NCI-H128 (cell line): ENCODE measurements at regions not wholly inside any gene's neighbourhood (a gene's known extent, or its start where the extent isn't known, plus 50 kb on each side); places are given as distances from the start of the nearest gene placed in this dataset.

Experiments used
- DNase-seq: peaks from one replicate; lab custom pipeline; 2025; ENCODE audit not compliant: unreplicated experiment; lab: John Stamatoyannopoulos, UW

DNA sequence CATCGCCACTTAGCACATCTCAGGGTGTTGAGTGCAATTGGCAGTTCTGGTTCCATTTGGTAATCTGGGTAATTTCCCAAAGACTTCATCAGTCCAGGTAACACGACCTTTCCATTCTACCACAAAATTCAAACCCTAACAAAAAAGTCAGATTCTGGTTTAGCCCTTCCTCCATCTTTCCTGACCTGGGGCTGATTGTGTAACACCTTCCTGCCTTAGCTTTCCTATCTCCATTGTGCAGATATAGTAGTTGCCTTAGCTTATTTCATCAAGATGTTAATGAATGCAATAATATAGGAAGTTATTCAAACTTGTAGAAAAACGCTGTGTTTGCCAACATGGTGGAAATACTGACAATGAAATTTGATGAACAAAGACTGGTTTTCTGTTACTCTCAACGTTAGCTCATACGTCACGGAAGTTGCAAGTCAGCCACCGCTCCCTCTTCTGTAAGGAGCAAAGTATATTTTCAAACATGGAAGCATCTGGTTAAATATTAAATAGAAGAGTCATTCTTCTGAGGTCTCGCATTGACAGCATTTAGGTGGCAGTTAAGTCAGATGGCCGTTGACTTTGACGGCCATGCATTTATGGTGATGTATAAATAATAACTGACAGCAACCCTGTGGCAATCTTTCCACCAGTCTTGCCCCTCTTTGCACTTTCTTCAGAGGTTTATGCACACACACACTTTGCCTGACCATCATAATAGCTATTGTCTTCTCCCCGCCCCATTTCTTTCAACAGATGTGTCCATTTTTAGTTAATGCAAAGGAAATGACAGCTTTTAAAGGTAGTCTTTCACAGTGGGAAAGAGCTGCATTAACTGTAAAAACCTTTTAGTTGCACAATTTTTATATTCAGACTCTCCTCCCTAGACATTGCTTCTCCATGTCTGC, 205.1 kb upstream of the BMPER start:
- DNase-seq, result no peak

- no peak for DNase-seq
Observed at GRCh38 chr7:33701189-33701740, 204.1 kb upstream of the BMPER start.

GRCh38 chr7:33701927-33702326, 203.4 kb upstream of the BMPER start:
- no peak for DNase-seq

DNA sequence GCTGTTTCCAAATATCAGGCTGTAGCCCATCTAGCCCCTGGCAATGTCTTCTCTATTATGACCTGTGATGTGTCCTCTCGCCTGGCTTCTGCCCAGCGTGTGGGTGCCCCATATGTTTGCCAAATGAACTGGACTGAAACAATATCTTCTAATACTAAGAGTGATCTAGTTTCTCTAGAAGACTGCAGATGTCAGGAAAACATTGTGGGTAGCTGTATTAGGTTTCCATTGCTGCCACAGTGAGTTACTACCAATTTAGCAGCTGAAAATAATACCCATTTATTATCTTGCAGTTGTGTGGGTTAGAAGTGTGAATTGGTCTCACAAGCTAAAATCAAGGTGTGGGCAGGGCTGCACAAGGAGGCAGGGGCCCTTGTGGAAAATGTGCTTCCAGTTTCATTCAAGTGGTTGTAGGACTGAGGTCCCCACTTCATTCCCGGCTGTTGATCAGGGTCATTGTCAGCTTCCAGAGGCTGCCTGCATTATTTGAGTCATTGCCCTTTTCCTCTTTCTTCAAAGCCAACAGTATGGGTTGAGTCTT, 202.8 kb upstream of the BMPER start:
- no peak for DNase-seq

- no peak for DNase-seq
Observed at GRCh38 chr7:33705333-33705833, 200.0 kb upstream of the BMPER start.

DNA sequence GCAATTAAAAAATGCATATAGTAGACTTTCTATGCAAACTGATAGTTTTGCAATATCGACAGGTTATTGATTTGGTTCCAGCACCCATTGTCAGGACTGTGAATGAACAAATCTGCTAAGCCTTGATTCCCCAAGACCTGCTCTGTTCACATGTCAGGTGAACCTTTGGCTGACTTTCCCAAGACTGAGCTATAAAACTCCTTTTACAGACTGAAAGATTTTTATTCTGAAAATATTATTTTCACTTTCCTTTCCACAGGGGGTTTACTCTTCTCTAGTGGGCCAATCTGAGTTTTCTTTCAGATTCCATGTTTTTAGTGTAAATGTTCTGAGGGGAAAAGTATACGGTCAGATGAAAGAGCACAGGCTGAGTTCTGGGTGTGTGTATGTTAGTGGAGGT, 199.2 kb upstream of the BMPER start:
- DNase-seq, result no peak

DNA sequence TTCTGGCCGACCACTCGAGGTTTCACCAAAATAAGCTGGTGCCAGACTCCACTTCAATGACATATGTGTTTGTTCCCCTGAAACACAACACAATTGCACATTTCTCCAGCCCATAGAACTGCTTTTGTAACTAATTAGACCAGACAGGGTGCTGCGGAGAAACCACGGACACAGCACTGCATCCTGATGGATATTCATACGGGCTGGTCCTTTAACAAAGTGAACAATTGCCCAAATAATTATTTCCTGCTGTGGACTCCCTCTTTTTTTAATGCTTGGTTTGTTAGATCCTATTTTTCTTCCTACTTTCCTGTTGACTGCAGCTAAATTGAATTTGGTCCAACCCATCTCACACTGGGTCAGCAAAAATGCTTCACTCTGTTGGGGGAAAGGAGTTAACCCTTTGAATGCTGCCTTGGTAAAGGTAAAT, 198.6 kb upstream of the BMPER start:
- no peak for DNase-seq

DNA sequence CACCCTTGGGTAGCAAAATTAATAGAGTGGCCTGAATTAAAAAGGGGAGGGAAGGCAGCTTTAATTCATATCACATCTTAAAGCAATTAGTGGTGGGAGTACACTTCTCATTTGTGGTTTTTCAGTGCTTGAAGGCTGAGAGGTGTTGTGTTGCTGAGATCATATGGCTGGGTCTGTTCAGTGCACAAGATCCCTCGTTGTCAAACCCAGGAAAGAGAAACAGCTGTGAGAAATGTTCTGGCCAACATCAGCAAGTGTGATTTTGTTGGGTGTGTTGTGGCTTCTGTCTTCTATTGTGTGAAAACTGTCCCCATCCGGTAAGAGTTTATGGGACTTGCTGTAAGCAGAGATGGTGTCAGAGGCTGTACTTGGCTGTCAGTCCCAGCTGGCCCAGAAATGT, 197.9 kb upstream of the BMPER start:
- DNase-seq, result no peak

GRCh38 chr7:33710608-33711007, 194.7 kb upstream of the BMPER start:
- DNase-seq, result no peak

DNA sequence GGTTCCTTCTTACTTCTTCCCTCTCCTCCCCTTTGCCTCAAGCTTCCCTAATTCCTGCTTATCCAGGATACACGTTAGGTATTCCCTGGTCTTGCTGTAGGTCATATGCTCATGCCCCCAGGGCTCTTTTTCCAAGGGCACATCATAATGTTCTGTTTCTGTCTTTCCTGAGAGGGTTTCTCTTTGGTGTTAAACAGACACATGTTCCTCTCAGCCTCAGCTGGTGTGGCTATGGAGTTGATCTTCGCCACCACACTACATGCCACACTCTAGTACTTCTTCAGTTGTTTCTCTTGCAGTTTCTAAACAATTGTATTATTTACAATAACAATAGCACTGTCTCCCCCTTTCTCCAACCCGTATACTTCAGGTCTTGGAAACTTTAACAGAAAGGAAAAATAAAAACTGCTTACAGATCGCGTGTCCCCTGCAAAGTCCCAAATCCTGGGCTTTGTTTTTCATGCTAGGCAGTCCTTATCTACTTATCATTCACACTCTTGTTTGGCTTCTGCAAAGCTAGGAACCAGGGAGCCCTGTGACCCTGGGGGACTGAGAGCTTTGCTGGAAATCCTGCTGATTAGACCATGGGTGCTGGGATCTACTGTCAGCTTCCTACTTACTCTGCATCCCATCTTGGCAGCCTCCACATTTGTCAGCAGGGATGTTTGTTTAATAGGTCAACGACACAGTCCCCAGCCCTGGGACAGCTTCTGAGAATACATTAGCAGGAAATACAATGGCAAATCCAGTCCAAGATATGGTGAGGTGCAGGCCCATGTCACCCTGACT, 193.9 kb upstream of the BMPER start:
- DNase-seq, result no peak

DNA sequence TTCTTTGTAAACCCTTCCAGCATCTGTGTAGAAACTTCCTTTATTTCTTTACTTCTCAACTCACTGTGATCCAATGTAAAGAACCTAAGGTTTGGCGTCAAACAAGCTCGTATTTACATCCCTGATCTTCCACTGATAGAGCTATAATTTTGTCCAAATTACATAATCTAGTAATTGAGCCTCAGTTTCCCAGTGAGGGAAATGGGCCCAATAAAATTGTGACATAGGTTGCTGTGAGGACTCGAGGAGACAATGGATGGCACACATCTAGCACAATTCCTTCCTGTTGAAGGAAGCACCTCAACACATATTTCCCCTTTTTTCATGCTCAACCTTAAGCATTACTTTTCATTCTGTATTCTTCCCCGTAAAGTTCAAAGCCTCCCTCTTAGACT, 193.3 kb upstream of the BMPER start:
- DNase-seq, result no peak

GRCh38 chr7:33714208-33714607, 191.1 kb upstream of the BMPER start:
- no peak for DNase-seq

DNA sequence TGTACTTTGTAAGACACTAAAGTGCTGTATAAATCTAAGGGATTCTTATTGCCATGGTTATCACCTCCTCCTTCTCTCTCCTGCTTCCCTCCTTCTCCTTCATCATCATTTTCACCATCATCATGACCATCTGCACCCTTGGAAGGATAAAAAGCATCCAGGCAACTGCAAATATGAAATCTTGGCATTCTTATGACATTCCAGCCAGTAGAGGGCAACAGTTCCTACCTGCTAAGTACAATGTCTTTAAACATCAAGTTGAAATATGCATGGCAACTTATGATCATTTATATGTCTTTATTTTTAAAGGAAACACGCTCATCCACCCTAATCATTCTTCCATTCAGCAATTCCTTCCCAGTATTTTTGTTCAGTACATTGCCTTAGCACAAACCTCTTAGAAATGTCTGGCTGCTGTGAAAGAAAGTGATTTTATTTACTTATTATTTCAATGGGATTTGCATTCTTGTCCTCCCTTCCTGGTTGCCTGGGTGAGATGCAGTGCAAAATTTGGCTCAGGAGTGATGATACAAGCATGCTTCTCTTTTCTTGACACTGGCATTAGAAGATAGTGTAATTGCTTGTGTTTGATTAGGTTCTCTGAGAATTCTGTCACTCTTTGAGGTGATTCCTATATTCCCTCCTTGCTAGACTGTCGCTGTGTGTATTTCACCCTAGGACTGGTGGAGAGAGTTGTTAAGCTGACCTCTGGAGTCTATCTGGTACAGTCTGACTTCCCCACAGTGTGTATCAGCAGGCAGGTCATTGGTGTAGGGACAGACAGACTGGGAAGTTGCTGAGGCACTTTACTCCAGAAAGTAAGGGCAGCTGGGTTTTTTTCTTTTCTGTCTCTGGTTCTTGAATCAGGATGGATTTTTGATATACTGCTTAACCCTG, 188.5 kb upstream of the BMPER start:
- DNase-seq, result no peak

- DNase-seq, result no peak
Observed at GRCh38 chr7:33719059-33719581, 186.2 kb upstream of the BMPER start.

DNA sequence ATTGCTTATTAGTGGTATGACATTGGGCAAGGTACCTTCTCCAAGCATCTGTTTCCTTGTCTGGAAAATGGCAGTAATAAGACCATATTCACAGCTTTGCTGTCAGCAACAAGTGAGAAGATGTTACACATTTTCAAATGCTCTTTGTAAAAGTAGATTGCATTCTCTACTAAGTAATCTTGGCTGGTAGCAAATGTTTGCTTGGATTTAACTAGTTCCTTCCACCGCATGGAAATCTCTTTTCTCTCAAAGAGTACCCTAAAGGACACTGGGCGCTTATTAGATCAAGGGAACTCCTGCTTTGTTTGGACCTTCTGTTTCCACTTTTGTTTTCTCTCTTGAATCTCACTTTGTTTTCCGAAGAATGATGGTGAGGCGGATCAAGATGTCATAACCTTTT, 185.2 kb upstream of the BMPER start:
- no peak for DNase-seq

DNA sequence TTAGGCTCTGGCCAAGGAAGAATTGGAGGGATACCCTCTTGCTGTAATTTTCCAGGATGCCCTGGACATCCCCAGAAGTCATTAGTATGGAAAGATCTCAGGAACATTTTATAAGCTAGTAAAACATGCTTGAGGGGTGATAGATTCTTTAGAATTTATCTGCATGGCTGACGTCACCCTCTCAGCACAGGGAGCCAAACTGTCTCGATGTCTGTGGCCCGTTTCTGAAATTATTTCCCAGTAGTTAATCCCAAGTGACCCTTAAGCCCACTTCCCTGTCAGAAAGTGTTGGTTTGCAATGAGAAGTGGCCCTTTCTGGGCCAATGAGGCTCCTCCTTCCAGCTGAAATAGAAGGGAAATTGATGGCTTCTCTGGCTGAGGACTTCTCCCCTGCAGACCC, 184.5 kb upstream of the BMPER start:
- DNase-seq, result no peak

DNA sequence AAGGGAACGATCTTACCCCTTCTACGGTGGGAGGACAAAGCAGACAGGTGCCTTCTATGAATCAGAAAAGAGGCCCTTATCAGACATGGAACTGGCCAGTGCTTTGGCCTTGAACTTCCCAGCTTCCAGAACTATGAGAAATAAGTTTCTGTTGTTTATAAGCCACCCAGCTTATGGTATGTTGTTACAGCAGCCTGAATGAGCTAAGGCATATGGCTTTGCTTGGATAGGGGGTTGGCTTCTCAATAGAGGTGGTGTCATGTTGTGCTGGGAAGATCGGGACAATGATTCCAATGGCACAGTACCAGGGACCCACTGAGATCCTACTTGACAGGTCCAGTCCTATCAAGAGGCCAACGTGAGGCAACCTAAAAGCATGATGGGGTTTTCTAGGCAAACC, 183.4 kb upstream of the BMPER start:
- DNase-seq, result no peak

DNA sequence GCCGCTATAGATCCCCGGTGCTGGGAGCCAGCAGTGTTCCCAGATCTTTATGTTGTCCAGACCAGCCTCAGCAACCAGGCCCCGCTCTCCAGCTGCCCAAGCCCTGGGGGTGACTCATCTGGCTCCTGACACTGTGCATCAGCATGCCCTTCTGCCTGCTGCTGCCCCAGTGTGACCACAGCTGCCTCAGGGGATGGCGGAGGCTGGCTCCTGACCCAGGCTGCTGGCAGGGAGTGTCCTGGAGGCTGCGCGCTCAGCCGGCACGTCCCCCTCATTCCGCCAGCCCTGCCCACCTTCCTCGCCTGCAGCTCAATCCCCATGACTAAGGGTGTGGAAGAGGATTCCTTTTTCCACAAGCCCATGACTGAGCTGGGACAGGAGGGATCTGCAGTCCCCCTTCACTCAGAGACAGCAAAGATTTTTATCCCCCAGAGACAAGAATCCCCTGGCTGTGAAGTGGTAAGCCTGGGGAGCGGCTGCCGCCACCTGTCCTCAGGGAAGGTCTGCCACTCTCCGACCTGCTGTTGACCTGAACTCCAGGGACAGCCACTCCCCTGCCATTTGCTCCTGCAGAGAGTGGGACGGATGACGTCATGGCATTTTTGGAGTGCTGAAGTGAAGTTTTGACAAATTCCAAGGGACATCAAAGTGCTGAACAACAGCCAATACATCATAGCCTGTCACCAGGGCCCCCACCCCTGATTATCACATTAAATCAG, 182.8 kb upstream of the BMPER start:
- no peak for DNase-seq

DNA sequence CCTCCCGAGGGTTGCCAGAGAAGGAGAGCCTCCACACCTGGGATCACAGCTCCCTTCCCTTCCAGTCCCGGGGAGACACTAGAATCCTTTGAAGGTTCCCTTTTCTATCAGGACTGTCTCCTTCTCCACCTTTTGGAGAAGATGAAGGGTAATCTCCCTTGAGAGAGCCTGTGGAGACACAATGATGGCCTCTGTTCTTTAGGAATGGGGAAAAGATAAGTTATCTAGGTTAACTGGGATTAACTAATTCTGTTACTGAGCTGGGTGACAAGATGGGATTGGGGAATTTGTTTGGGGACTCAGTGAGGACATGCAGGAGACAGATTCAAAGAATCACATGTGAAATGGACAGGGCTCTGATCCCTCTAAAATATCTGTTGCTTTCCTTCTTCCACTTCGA, 181.1 kb upstream of the BMPER start:
- DNase-seq, result no peak
